GM23338 (cell line): ENCODE measurements at regions not wholly inside any gene's neighbourhood (a gene's known extent, or its start where the extent isn't known, plus 50 kb on each side); places are given as distances from the start of the nearest gene placed in this dataset.

ENCODE experiments used
- ATAC-seq: fragments of 200-7000 bp; cut with Tn5 transposase; 3 replicates; pipeline ENCODE4 v1.9.1; 2020
- DNase-seq: peaks from one replicate; pipeline ENCODE4 v3.0.0-alpha.2; 2015; ENCODE audit warnings: low spot score
- H2AFZ ChIP-seq: fragments of 200-600 bp; sonication (generic); 2 replicates; pipeline ENCODE4 v1.8.0; 2016; ENCODE audit warnings: antibody characterized with exemption, mild to moderate bottlenecking, moderate library complexity
- H3F3A ChIP-seq: fragments of 200-600 bp; sonication (generic); replicated peaks from 2 replicates; pipeline ENCODE4 v1.8.0; 2017; ENCODE audit warnings: antibody characterized with exemption, mixed run types, low read depth
- H3K27ac ChIP-seq: fragments of 200-600 bp; sonication (generic); 2 replicates; pipeline ENCODE4 v1.6.1; 2016; ENCODE audit warnings: low read depth
- H3K27me3 ChIP-seq: fragments of 200-600 bp; sonication (generic); 2 replicates; pipeline ENCODE4 v1.8.0; 2016; ENCODE audit warnings: mild to moderate bottlenecking, mixed run types, moderate library complexity; ENCODE audit not compliant: insufficient read depth
- H3K36me3 ChIP-seq: fragments of 200-600 bp; sonication (generic); 2 replicates; pipeline ENCODE4 v1.8.0; 2016; ENCODE audit warnings: mild to moderate bottlenecking; ENCODE audit not compliant: insufficient read depth
- H3K4me1 ChIP-seq: fragments of 200-600 bp; sonication (generic); 2 replicates; pipeline ENCODE4 v1.8.0; 2016; ENCODE audit warnings: mild to moderate bottlenecking, moderate library complexity; ENCODE audit not compliant: insufficient read depth
- H3K4me2 ChIP-seq: fragments of 200-600 bp; sonication (generic); 2 replicates; pipeline ENCODE4 v1.7.1; 2017; ENCODE audit warnings: mixed run types
- H3K4me3 ChIP-seq: fragments of 200-600 bp; sonication (generic); 2 replicates; pipeline ENCODE4 v1.6.1; 2016; ENCODE audit warnings: mixed run types
- H3K79me2 ChIP-seq: fragments of 200-600 bp; sonication (generic); replicated peaks from 2 replicates; pipeline ENCODE4 v1.8.0; 2017; ENCODE audit warnings: mild to moderate bottlenecking; ENCODE audit not compliant: insufficient read depth
- H3K9me2 ChIP-seq: fragments of 200-600 bp; sonication (generic); 2 replicates; pipeline ENCODE4 v1.8.0; 2017; ENCODE audit not compliant: insufficient read depth
- H4K20me1 ChIP-seq: fragments of 200-600 bp; sonication (generic); replicated peaks from 2 replicates; pipeline ENCODE4 v1.8.0; 2017; ENCODE audit warnings: mild to moderate bottlenecking; ENCODE audit not compliant: insufficient read depth
- H3K27ac Mint-ChIP-seq: 2 replicates; pipeline ENCODE4 v1.8.0; 2020; ENCODE audit warnings: inconsistent platforms, mild to moderate bottlenecking, moderate library complexity, mixed read lengths
- H3K27me3 Mint-ChIP-seq: 3 replicates; pipeline ENCODE4 v1.8.0; 2022; ENCODE audit warnings: low read depth, mild to moderate bottlenecking, moderate library complexity, mixed read lengths, inconsistent platforms; ENCODE audit not compliant: insufficient read depth, poor library complexity
- H3K36me3 Mint-ChIP-seq: 3 replicates; pipeline ENCODE4 v1.8.0; 2021; ENCODE audit warnings: low read depth, mild to moderate bottlenecking, inconsistent platforms, moderate library complexity, mixed read lengths
- H3K4me1 Mint-ChIP-seq: 3 replicates; pipeline ENCODE4 v1.8.0; 2020; ENCODE audit warnings: mild to moderate bottlenecking, inconsistent platforms, mixed read lengths
- H3K4me3 Mint-ChIP-seq: 3 replicates; pipeline ENCODE4 v1.8.0; 2021; ENCODE audit warnings: moderate library complexity, mild to moderate bottlenecking, inconsistent platforms, mixed read lengths
- H3K9me3 Mint-ChIP-seq: 3 replicates; pipeline ENCODE4 v1.8.0; 2020; ENCODE audit warnings: moderate library complexity, mild to moderate bottlenecking, inconsistent platforms, mixed read lengths
- CREB1 ChIP-seq: fragments of 250-450 bp; sonication (Bioruptor Pico); IDR thresholded peaks from 2 replicates; pipeline ENCODE4 v1.5.0; 2020; ENCODE audit warnings: low read depth, mild to moderate bottlenecking, moderate library complexity
- EZH2 ChIP-seq: fragments of 200-600 bp; sonication (generic); IDR thresholded peaks from one replicate; pipeline ENCODE4 v1.8.0; 2017; ENCODE audit warnings: antibody characterized with exemption, mild to moderate bottlenecking, low read depth; ENCODE audit not compliant: unreplicated experiment
- EZH2phosphoT487 ChIP-seq: fragments of 200-600 bp; sonication (generic); IDR thresholded peaks from one replicate; pipeline ENCODE4 v1.8.1; 2018; ENCODE audit warnings: antibody characterized with exemption; ENCODE audit not compliant: unreplicated experiment
- JUNB ChIP-seq: IDR thresholded peaks from one replicate; pipeline ENCODE4 v1.6.1; 2016; ENCODE audit warnings: antibody characterized with exemption; ENCODE audit not compliant: unreplicated experiment
- NANOG ChIP-seq: IDR thresholded peaks from 2 replicates; pipeline ENCODE4 v1.6.1; 2016; ENCODE audit warnings: antibody characterized with exemption, borderline replicate concordance
- POLR2AphosphoS5 ChIP-seq: IDR thresholded peaks from 2 replicates; pipeline ENCODE4 v1.6.1; 2016; ENCODE audit warnings: antibody characterized with exemption, low read depth
- STAT1 ChIP-seq: IDR thresholded peaks from one replicate; pipeline ENCODE4 v1.6.1; 2016; ENCODE audit warnings: antibody characterized with exemption; ENCODE audit not compliant: unreplicated experiment
- ZNF114 ChIP-seq: fragments of 250-450 bp; sonication (Bioruptor Pico); IDR thresholded peaks from 2 replicates; pipeline ENCODE4 v1.5.0; 2020; ENCODE audit warnings: mild to moderate bottlenecking, moderate library complexity
- ZNF331 ChIP-seq: fragments of 250-450 bp; sonication (Bioruptor Pico); IDR thresholded peaks from 2 replicates; pipeline ENCODE4 v1.5.0; 2020; ENCODE audit warnings: low read depth, mild to moderate bottlenecking, moderate library complexity
- ZNF462 ChIP-seq: fragments of 250-450 bp; sonication (Bioruptor Pico); IDR thresholded peaks from 2 replicates; pipeline ENCODE4 v1.5.0; 2020; ENCODE audit warnings: mild to moderate bottlenecking, moderate library complexity
- TF ChIP-seq, protein P1 (sequence below), 2 experiments: fragments of 200-600 bp in 1 of 2; sonication (generic) in 1 of 2; conservative IDR thresholded peaks; 2 replicates each; pipeline versions ENCODE4 v1.5.1 to v1.6.1; 2016 to 2017; ENCODE audit warnings: antibody characterized with exemption in 2 of 2, low read depth in 2 of 2, mild to moderate bottlenecking in 2 of 2, moderate library complexity in 1 of 2
- TF ChIP-seq, protein P2 (sequence below): IDR thresholded peaks from one replicate; pipeline ENCODE4 v1.6.1; 2018; ENCODE audit warnings: antibody characterized with exemption; ENCODE audit not compliant: unreplicated experiment
- TF ChIP-seq, protein P3 (sequence below): IDR thresholded peaks from 2 replicates; pipeline ENCODE4 v1.6.1; 2016; ENCODE audit warnings: antibody characterized with exemption

DNA sequence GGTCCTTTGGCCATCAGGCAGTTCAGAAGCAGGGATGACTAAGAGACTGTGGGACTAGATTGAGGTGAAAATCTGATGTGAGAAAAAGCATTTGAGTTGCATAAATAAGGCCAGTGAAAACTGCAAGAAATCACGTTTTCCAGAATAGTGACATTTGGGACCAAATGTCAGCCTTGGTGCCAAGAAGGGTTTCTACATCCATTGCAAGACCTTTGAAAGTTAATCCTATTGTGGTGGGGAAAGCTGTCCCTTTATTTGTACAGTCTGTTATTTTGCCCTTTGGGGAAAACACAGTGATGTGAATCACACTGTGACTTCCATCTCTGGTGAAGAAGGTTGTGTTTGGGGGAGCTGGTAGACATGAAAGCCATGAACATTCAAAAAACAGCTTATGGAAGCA lies 153.5 kb upstream of the SIX2 start (continued):
- TF ChIP-seq, protein P1, sequence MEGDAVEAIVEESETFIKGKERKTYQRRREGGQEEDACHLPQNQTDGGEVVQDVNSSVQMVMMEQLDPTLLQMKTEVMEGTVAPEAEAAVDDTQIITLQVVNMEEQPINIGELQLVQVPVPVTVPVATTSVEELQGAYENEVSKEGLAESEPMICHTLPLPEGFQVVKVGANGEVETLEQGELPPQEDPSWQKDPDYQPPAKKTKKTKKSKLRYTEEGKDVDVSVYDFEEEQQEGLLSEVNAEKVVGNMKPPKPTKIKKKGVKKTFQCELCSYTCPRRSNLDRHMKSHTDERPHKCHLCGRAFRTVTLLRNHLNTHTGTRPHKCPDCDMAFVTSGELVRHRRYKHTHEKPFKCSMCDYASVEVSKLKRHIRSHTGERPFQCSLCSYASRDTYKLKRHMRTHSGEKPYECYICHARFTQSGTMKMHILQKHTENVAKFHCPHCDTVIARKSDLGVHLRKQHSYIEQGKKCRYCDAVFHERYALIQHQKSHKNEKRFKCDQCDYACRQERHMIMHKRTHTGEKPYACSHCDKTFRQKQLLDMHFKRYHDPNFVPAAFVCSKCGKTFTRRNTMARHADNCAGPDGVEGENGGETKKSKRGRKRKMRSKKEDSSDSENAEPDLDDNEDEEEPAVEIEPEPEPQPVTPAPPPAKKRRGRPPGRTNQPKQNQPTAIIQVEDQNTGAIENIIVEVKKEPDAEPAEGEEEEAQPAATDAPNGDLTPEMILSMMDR (conservative IDR thresholded peaks at IDR 0.05; ENCODE audit: low read depth in 2 of 2) = no peak
- TF ChIP-seq CREB1 (CRISPR knock-in tag) (no peak), POLR2AphosphoS5 (no peak), EZH2phosphoT487 (no peak)

- H3K4me1 ChIP-seq = no peaks in the 10 kb centered on the region; the same call in 1 of the 2 replicates
- ATAC-seq = no peak
- Mint-ChIP-seq H3K36me3 (no peaks in the 10 kb centered on the region), H3K9me3 (peaks cover under 1% of the 10 kb centered on the region; the same call in 2 of the 3 replicates), H3K27ac (no peak overlapping the region), H3K4me1 (peaks cover 8% of the 10 kb centered on the region; the same call in 2 of the 3 replicates), H3K27me3 (peaks cover 5% of the 10 kb centered on the region), H3K4me3 (no peak overlapping the region)
- no peak overlapping the region for H3K4me2 ChIP-seq
- H3K27me3 ChIP-seq = no peaks in the 10 kb centered on the region
- DNase-seq = no peak
- H3K4me3 ChIP-seq = no peak overlapping the region
- H3F3A ChIP-seq = no peaks in the 10 kb centered on the region
- no peak overlapping the region for H3K27ac ChIP-seq
- H2AFZ ChIP-seq = 0 out of 2 replicates have a peak overlapping the region, but pooled peaks have one; percentile 7
- H4K20me1 ChIP-seq = no peaks in the 10 kb centered on the region
- H3K79me2 ChIP-seq = no peaks in the 10 kb centered on the region
- H3K9me2 ChIP-seq = 0 out of 2 replicates have a peak, but pooled peaks cover 7% of the 10 kb centered on the region
- H3K36me3 ChIP-seq = no peaks in the 10 kb centered on the region
- TF ChIP-seq JUNB = no peak
- no peak for TF ChIP-seq ZNF114
- TF ChIP-seq, protein P2, sequence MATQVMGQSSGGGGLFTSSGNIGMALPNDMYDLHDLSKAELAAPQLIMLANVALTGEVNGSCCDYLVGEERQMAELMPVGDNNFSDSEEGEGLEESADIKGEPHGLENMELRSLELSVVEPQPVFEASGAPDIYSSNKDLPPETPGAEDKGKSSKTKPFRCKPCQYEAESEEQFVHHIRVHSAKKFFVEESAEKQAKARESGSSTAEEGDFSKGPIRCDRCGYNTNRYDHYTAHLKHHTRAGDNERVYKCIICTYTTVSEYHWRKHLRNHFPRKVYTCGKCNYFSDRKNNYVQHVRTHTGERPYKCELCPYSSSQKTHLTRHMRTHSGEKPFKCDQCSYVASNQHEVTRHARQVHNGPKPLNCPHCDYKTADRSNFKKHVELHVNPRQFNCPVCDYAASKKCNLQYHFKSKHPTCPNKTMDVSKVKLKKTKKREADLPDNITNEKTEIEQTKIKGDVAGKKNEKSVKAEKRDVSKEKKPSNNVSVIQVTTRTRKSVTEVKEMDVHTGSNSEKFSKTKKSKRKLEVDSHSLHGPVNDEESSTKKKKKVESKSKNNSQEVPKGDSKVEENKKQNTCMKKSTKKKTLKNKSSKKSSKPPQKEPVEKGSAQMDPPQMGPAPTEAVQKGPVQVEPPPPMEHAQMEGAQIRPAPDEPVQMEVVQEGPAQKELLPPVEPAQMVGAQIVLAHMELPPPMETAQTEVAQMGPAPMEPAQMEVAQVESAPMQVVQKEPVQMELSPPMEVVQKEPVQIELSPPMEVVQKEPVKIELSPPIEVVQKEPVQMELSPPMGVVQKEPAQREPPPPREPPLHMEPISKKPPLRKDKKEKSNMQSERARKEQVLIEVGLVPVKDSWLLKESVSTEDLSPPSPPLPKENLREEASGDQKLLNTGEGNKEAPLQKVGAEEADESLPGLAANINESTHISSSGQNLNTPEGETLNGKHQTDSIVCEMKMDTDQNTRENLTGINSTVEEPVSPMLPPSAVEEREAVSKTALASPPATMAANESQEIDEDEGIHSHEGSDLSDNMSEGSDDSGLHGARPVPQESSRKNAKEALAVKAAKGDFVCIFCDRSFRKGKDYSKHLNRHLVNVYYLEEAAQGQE = no peak
- TF ChIP-seq, protein P3, sequence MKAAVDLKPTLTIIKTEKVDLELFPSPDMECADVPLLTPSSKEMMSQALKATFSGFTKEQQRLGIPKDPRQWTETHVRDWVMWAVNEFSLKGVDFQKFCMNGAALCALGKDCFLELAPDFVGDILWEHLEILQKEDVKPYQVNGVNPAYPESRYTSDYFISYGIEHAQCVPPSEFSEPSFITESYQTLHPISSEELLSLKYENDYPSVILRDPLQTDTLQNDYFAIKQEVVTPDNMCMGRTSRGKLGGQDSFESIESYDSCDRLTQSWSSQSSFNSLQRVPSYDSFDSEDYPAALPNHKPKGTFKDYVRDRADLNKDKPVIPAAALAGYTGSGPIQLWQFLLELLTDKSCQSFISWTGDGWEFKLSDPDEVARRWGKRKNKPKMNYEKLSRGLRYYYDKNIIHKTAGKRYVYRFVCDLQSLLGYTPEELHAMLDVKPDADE = no peak
- TF ChIP-seq POLR2AphosphoS5 = no peak
- no peak for TF ChIP-seq STAT1
- no peak for TF ChIP-seq ZNF462 (CRISPR knock-in tag)
- TF ChIP-seq EZH2 = no peak
- no peak for TF ChIP-seq EZH2phosphoT487
- TF ChIP-seq CREB1 (CRISPR knock-in tag) = no peak
- TF ChIP-seq NANOG = no peak
- no peak for TF ChIP-seq ZNF331 (CRISPR knock-in tag)
These were observed 147.4 kb upstream of the SIX2 start for GRCh38 chr2:45156605-45157004.
